ENCODE measurements at regions not wholly inside any gene's neighbourhood (a gene's known extent, or its start where the extent isn't known, plus 50 kb on each side); places are given as distances from the start of the nearest gene placed in this dataset.

DNA sequence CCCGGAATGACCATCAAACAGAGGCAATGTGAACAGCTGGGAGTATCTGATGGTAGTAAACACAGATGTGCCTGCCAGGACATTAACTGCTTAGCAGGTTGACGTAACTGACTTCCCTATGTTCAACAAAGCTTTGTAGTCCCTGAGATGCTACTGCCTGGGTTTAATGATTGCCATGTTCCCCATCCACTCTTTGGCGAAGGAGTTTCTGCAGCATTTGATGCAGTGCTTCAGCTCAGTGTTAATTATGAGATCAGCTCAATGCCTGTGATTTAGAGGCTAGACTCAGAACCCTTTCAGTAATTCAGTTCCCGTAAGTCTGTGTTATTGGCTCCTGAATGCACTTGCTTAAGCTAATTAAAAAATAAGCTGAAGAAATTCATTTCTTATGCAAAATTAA lies 547.3 kb upstream of the ZNF608 start:
- peaks cover 0 to 2% (median 0%) of the 10 kb centered on the region in 6 donors for H3K9me3 Mint-ChIP-seq
- no peaks in the 10 kb centered on the region for H3K4me1 Mint-ChIP-seq
- H3K27me3 Mint-ChIP-seq (ENCODE audit: low read depth in 3 of 3) = no peaks in the 10 kb centered on the region
- no peak overlapping the region for H3K27ac Mint-ChIP-seq
- no peak overlapping the region for H3K4me3 Mint-ChIP-seq
- H3K36me3 Mint-ChIP-seq = no peaks in the 10 kb centered on the region
- DNase-seq = no peak

DNA sequence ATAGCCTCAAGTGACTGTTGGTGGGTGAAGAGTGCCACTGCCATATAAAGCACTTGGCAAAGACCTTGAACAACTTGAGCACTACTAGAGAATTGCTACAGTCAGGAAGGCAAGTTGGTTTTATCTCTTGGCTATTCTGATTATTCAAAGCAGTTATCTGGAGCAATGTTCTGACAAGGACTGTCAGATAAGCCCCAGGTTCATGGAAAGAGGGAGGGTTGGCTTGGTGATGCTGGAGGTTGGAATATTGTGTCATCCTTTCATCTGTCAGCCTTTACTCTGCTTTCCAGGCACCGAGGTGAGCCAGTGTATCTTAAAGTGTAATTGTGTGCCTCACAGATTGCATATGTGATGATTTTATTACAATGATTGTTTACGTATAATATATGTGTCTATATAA lies 548.4 kb upstream of the ZNF608 start:
- no peak for DNase-seq
- no peaks in the 10 kb centered on the region for H3K27me3 Mint-ChIP-seq (ENCODE audit: low read depth in 3 of 3)
- H3K4me3 Mint-ChIP-seq = no peak overlapping the region
- peaks cover 0 to 2% (median 0%) of the 10 kb centered on the region in 6 donors for H3K9me3 Mint-ChIP-seq
- H3K4me1 Mint-ChIP-seq = no peaks in the 10 kb centered on the region
- no peaks in the 10 kb centered on the region for H3K36me3 Mint-ChIP-seq
- no peak overlapping the region for H3K27ac Mint-ChIP-seq

DNA sequence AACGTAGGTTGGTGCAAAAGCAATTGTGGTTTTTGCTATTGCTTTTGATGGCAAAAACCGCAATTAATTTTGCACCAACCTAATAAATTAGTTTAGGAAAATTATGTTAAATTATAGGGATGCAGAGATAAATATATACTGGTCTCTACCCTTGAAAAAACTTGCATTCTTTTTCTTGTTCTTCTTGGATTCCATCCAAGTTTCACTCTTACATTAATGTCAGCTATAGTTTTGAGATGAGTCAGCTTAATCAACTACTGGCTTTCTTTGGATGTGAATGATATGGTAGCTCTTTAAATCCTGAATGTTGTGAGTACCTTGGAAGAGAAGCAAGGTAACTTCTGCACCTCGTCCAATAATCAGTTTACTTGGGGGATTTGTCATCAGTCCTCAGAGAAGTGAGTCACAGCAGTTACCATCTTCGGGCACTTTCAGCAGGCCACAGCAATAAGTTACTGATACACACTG lies 549.0 kb upstream of the ZNF608 start:
- Mint-ChIP-seq H3K36me3 (no peaks in the 10 kb centered on the region), H3K4me3 (no peak overlapping the region), H3K27me3 (ENCODE audit: low read depth in 3 of 3) (no peaks in the 10 kb centered on the region), H3K27ac (no peak overlapping the region), H3K4me1 (no peaks in the 10 kb centered on the region), H3K9me3 (peaks cover 0 to 2% (median 0%) of the 10 kb centered on the region in 6 donors)
- no peak for DNase-seq

DNA sequence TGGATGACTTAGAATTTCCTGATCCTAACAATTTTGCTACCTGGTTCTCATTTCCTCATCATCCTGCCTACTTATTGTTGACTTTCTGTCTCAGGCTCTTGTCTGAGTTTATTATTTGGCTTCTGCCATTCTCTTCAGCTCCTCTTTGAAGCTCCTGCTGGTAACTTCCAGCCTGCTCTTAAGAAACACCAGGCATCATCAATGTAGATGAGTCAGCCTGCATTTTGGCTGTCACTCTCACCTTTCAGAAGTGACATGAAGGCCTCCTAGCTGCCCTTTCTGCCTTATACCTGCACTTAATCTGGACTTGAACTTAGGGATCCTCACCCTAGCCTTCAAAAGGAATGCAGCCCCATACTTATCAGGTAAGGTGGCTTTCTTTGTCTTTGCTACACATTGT lies 551.8 kb upstream of the ZNF608 start:
- no peak overlapping the region for H3K4me3 Mint-ChIP-seq
- no peak overlapping the region for H3K27ac Mint-ChIP-seq
- no peaks in the 10 kb centered on the region for H3K9me3 Mint-ChIP-seq
- no peaks in the 10 kb centered on the region for H3K36me3 Mint-ChIP-seq
- H3K27me3 Mint-ChIP-seq (ENCODE audit: low read depth in 3 of 3) = peaks cover 0 to 2% (median 0%) of the 10 kb centered on the region in 3 donors
- no peaks in the 10 kb centered on the region for H3K4me1 Mint-ChIP-seq
- no peak for DNase-seq

DNA sequence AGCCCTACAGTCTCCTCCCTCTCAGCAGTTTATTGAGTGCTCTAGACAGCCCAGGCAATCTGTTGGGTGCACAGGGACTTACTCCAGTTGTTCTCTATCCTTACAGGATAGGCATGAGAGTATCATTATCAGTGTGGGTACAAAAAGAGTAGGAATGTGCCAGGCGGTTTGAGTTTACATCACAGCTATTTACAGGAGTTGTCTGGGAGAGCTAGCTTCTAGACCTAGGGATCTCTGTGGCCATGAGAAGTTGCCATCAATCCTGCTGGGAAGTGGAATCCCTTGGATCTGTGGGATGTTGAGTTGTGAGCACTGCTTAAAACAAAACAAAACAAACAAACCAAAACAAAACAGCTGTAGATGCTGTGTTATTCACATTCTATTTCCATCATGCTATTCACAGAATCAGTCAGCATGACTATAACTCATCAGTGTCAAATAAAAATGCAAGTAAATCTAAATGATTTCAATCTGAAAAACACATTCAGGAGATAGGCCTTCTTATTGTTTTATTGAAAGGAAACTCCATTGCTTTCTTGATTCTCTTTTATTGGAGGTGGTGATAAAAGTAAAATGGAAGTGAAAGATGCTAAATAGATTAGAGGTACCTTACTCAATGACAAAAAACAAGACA lies 552.4 kb upstream of the ZNF608 start:
- H3K36me3 Mint-ChIP-seq = no peaks in the 10 kb centered on the region
- DNase-seq = no peak
- no peaks in the 10 kb centered on the region for H3K4me1 Mint-ChIP-seq
- H3K27ac Mint-ChIP-seq = no peak overlapping the region
- H3K9me3 Mint-ChIP-seq = no peaks in the 10 kb centered on the region
- H3K27me3 Mint-ChIP-seq (ENCODE audit: low read depth in 3 of 3) = peaks cover 0 to 2% (median 0%) of the 10 kb centered on the region in 3 donors
- H3K4me3 Mint-ChIP-seq = no peak overlapping the region

DNA sequence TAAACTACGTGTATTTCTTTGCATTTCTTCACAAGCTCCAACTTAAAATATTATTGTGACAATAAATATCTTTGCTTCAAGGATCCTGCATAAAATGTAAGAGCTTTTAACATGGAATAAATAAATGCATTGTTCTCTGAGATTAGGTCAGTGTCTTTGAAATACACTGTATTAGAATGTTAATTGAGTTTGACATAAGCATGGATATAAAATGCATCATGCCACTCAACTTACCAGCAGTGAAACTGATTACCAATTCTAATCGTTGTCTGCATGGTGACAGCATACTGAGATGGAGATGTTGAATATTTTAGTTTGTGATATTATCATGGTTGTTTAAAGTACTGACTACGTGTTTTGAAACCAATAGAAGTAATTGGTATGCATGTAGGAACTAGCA lies 555.3 kb upstream of the ZNF608 start:
- no peaks in the 10 kb centered on the region for H3K4me1 Mint-ChIP-seq
- H3K36me3 Mint-ChIP-seq = no peaks in the 10 kb centered on the region
- H3K27me3 Mint-ChIP-seq (ENCODE audit: low read depth in 3 of 3) = peaks cover 0 to 2% (median 0%) of the 10 kb centered on the region in 3 donors
- no peak overlapping the region for H3K4me3 Mint-ChIP-seq
- DNase-seq = no peak
- peaks cover 0 to 7% (median 3%) of the 10 kb centered on the region in 6 donors for H3K9me3 Mint-ChIP-seq
- H3K27ac Mint-ChIP-seq = no peak overlapping the region

DNA sequence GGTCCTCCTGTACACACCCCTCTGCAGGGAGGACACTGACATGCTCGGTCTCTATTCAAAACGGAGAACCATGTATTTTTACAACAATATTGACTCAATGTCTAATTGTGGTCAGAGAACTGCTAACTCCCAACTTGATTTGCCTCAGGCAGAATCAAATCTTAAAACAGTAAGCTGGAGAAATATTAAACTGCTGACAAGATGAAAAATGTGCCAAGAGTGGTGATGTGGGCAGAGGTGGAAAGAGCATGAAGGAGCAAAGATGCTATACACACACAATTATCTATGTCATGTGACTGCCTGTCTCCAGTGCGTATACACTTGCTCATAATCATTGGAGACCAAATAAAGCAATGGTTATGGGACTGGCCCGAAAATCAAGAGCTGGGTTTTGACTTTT lies 556.1 kb upstream of the ZNF608 start:
- no peaks in the 10 kb centered on the region for H3K36me3 Mint-ChIP-seq

DNA sequence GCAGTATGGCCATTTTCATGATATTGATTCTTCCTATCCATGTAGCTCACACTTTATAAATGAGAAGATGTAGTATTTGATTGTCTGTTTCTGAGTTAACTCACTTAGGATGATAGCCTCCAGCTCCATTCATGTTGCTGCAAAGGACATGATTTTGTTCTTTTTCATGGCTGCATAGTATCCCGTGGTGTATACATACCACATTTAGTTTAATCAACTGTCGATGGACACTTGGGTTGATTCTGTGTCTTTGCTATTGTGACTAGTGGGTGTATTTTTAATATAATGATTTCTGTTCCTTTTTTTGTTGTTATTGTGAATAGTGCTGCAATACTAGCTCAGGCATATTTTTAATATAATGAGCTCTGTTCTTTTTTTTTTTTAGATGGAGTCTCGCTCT lies 560.3 kb upstream of the ZNF608 start:
- H3K36me3 Mint-ChIP-seq = peaks cover 0 to 4% (median 0%) of the 10 kb centered on the region in 3 donors
- H3K4me1 Mint-ChIP-seq = no peaks in the 10 kb centered on the region
- peaks cover 0 to 2% (median 0%) of the 10 kb centered on the region in 3 donors for H3K27me3 Mint-ChIP-seq (ENCODE audit: low read depth in 3 of 3)
- no peak overlapping the region for H3K4me3 Mint-ChIP-seq
- H3K9me3 Mint-ChIP-seq = peaks cover 3 to 15% (median 10%) of the 10 kb centered on the region in 6 donors
- H3K27ac Mint-ChIP-seq = no peak overlapping the region
- no peak for DNase-seq

More for the DNA sequence above, 556.1 kb upstream of the ZNF608 start:
- H3K4me1 Mint-ChIP-seq = no peaks in the 10 kb centered on the region
- DNase-seq = no peak
- H3K27ac Mint-ChIP-seq = no peak overlapping the region
- H3K4me3 Mint-ChIP-seq = no peak overlapping the region
- peaks cover 2 to 9% (median 5%) of the 10 kb centered on the region in 6 donors for H3K9me3 Mint-ChIP-seq
- H3K27me3 Mint-ChIP-seq (ENCODE audit: low read depth in 3 of 3) = peaks cover 0 to 2% (median 0%) of the 10 kb centered on the region in 3 donors

DNA sequence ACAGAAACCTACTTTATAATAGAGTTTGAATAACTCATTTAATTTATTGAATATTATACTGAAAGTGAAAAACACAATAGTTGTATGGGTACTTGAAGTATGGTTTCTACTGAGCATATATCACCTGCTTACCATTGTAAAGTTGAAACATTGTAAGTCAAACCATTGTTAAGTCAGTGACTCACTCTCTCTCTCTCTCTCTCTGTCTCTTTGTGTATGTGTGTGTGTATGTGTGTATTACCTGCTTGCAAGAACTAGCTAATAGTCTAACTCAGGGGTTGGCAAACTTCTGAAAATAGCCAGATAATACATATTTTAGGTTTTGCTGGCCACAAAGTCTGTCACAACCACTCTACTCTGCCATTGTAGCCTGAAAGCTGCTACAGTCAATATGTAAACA lies 564.3 kb upstream of the ZNF608 start:
- Mint-ChIP-seq H3K36me3 (peaks cover 0 to 6% (median 4%) of the 10 kb centered on the region in 3 donors), H3K4me1 (no peaks in the 10 kb centered on the region)

DNA sequence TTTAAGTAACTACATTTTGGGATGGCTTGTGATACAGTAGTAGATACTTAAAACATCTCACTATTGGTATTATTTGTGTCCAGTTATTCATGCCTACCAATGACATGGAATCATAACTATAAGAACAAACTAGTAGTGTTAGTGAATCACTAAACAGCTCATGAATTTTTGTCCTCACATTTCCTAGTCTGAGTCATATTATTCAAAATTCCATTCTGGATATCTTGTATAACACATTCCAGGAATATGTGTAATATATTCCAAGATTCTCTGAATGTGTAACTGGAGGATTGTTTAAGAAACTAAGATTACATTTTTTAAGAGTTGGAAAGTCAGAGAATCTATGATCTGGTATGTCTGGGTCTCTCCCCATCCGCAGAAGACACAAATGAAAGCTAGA lies 565.3 kb upstream of the ZNF608 start:
- Mint-ChIP-seq H3K27ac (no peak overlapping the region), H3K36me3 (peaks cover 0 to 6% (median 4%) of the 10 kb centered on the region in 3 donors), H3K4me3 (no peak overlapping the region), H3K4me1 (no peaks in the 10 kb centered on the region), H3K9me3 (peaks cover 0 to 15% (median 5%) of the 10 kb centered on the region in 6 donors), H3K27me3 (ENCODE audit: low read depth in 3 of 3) (peaks cover 0 to 2% (median 0%) of the 10 kb centered on the region in 3 donors)
- DNase-seq = no peak

More for the DNA sequence above, 564.3 kb upstream of the ZNF608 start:
- no peak overlapping the region for H3K4me3 Mint-ChIP-seq
- DNase-seq = no peak
- H3K27ac Mint-ChIP-seq = no peak overlapping the region
- H3K27me3 Mint-ChIP-seq (ENCODE audit: low read depth in 3 of 3) = peaks cover 0 to 2% (median 0%) of the 10 kb centered on the region in 3 donors
- H3K9me3 Mint-ChIP-seq = peaks cover 0 to 15% (median 7%) of the 10 kb centered on the region in 6 donors

DNA sequence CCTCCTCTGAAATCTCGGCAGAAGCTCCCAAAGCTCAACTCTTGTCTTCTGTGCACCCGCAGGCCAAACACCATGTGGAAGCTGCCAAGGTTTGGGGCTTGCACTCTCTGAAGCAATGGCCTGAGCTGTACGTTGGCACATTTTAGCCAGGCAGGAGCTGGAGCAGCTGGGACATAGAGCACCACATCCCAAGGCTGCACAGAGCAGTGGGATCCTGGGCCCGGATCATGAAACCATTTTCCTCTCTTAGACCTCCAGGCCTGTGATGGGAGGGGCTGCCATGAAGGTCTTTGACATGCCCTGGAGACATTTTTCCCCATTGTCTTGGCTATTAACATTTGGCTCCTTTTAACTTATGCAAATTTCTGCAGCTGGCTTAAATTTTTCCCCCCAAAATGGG lies 567.1 kb upstream of the ZNF608 start:
- peaks cover 0 to 6% (median 1%) of the 10 kb centered on the region in 3 donors for H3K36me3 Mint-ChIP-seq
- DNase-seq = no peak
- peaks cover 0 to 4% (median 2%) of the 10 kb centered on the region in 6 donors for H3K9me3 Mint-ChIP-seq
- H3K4me1 Mint-ChIP-seq = no peaks in the 10 kb centered on the region
- H3K27ac Mint-ChIP-seq = no peak overlapping the region
- H3K27me3 Mint-ChIP-seq (ENCODE audit: low read depth in 3 of 3) = peaks cover 0 to 2% (median 0%) of the 10 kb centered on the region in 3 donors
- no peak overlapping the region for H3K4me3 Mint-ChIP-seq

DNA sequence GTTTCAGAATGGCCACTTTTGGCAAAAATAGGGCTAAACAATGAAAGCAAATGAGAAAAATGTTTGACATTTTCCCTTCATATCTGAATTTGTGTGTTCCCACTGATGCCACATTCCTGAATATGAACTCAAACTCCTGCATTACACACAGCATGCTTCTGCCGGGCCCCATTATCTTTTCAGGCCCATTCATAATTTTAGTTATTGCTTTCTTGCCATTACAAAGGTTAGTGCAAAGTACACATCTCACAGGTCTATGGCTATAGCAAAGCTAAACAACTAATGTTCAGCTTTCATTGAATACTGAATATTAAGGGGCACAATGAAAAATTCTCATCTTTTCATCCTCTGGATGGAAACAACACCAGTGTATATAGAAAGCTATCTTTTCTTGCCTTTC lies 568.9 kb upstream of the ZNF608 start:
- Mint-ChIP-seq H3K4me3 (no peak overlapping the region), H3K9me3 (peaks cover 0 to 4% (median 0%) of the 10 kb centered on the region in 6 donors), H3K4me1 (no peaks in the 10 kb centered on the region), H3K27me3 (ENCODE audit: low read depth in 3 of 3) (peaks cover 0 to 2% (median 0%) of the 10 kb centered on the region in 3 donors), H3K27ac (no peak overlapping the region), H3K36me3 (peaks cover 0 to 6% (median 0%) of the 10 kb centered on the region in 3 donors)
- DNase-seq = no peak

DNA sequence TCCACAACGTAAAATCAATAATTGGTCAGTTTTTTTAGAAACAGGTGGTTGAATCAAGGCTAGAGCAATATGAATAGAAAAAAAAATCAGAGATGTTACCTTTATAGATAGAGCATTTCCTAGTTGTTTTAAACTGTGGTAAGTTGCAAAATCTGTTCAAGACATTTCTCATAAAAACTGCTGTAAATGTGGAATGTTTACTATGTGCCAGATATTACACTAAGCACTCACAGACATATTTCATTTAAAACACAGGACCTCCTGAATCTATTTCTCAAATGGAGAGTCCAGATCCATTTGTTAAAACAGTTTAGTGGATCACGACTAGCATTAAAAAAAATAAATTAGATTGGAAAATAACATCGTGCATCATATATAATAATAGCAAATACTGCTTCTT lies 570.0 kb upstream of the ZNF608 start:
- H3K4me1 Mint-ChIP-seq = no peaks in the 10 kb centered on the region
- peaks cover 0 to 2% (median 0%) of the 10 kb centered on the region in 3 donors for H3K27me3 Mint-ChIP-seq (ENCODE audit: low read depth in 3 of 3)
- H3K27ac Mint-ChIP-seq = no peak overlapping the region
- H3K4me3 Mint-ChIP-seq = no peak overlapping the region
- H3K9me3 Mint-ChIP-seq = peaks cover 0 to 4% (median 0%) of the 10 kb centered on the region in 6 donors
- DNase-seq = no peak
- peaks cover 0 to 6% (median 0%) of the 10 kb centered on the region in 3 donors for H3K36me3 Mint-ChIP-seq

DNA sequence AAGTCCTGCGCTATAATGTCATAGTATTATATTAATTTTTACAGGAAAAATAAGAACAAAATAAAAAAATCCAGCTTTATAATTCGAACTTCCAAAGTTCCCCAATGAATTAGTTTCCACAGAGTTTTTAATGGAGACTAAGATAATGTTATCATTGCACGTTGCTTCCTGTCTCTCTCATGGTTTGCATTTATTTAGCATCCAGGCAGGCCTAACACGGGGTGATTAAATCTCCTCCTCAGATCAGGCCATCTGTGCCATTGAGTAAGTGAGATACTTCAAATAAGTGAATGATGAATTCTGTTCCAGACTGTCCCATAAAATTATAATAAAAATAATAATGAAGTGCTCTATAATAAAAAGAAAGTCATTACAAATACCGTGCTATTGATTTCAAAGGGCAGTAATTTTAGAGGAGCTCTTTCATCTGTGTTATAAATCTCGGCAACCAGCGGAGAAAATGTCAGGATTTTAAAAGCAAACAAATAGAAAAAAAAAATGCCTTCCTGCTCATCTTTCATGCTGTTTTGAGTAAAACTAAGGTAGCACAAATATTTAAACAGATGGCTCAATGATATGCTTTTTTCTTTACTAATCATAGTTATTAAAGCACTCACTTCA lies 570.6 kb upstream of the ZNF608 start:
- Mint-ChIP-seq H3K27me3 (ENCODE audit: low read depth in 3 of 3) (peaks cover 0 to 6% (median 0%) of the 10 kb centered on the region in 3 donors), H3K9me3 (peaks cover 0 to 4% (median 0%) of the 10 kb centered on the region in 6 donors)

More for the DNA sequence above, 570.6 kb upstream of the ZNF608 start:
- no peaks in the 10 kb centered on the region for H3K4me1 Mint-ChIP-seq
- peaks cover 0 to 6% (median 0%) of the 10 kb centered on the region in 3 donors for H3K36me3 Mint-ChIP-seq
- no peak overlapping the region for H3K27ac Mint-ChIP-seq
- no peak overlapping the region for H3K4me3 Mint-ChIP-seq
- no peak for DNase-seq
